GM23248 (cell line): ENCODE measurements at regions not wholly inside any gene's neighbourhood (a gene's known extent, or its start where the extent isn't known, plus 50 kb on each side); places are given as distances from the start of the nearest gene placed in this dataset.
"Not testable (repeated sequence)": the region's sequence is repeated elsewhere in the genome, so short reads cannot be mapped to it uniquely, and the experiment has no call there.

Experiments used
- DNase-seq: peaks from one replicate; pipeline ENCODE4 v3.0.0-alpha.2; 2015
- H2AFZ ChIP-seq: fragments of 200-600 bp; sonication (generic); 2 replicates; pipeline ENCODE4 v1.6.1; 2016; ENCODE audit warnings: antibody characterized with exemption
- H3F3A ChIP-seq: fragments of 200-600 bp; sonication (generic); 2 replicates; pipeline ENCODE4 v1.6.1; 2016; ENCODE audit warnings: mild to moderate bottlenecking, antibody characterized with exemption, mixed run types; ENCODE audit not compliant: insufficient read depth
- H3K27ac ChIP-seq: fragments of 200-600 bp; sonication (generic); 2 replicates; pipeline ENCODE4 v1.5.1; 2016; ENCODE audit warnings: mild to moderate bottlenecking
- H3K27me3 ChIP-seq: fragments of 200-600 bp; sonication (generic); replicated peaks from 2 replicates; pipeline ENCODE4 v1.6.1; 2016; ENCODE audit warnings: mild to moderate bottlenecking; ENCODE audit not compliant: insufficient read depth
- H3K36me3 ChIP-seq: fragments of 200-600 bp; sonication (generic); 2 replicates; pipeline ENCODE4 v1.6.1; 2016; ENCODE audit warnings: low read depth, mild to moderate bottlenecking
- H3K4me1 ChIP-seq: fragments of 200-600 bp; sonication (generic); 2 replicates; pipeline ENCODE4 v1.6.1; 2016; ENCODE audit warnings: mild to moderate bottlenecking; ENCODE audit not compliant: insufficient read depth
- H3K4me2 ChIP-seq: fragments of 200-600 bp; sonication (generic); one replicate; pipeline ENCODE4 v1.6.1; 2016; ENCODE audit warnings: mild to moderate bottlenecking; ENCODE audit not compliant: unreplicated experiment
- H3K4me3 ChIP-seq: fragments of 200-600 bp; sonication (generic); 2 replicates; pipeline ENCODE4 v1.5.1; 2016; ENCODE audit warnings: mild to moderate bottlenecking
- H3K79me2 ChIP-seq: fragments of 200-600 bp; sonication (generic); 2 replicates; pipeline ENCODE4 v1.6.1; 2016; ENCODE audit warnings: mild to moderate bottlenecking; ENCODE audit not compliant: insufficient read depth
- H3K9ac ChIP-seq: fragments of 200-600 bp; sonication (generic); 2 replicates; pipeline ENCODE4 v1.6.1; 2016; ENCODE audit warnings: mild to moderate bottlenecking
- H3K9me2 ChIP-seq: fragments of 200-600 bp; sonication (generic); 2 replicates; pipeline ENCODE4 v1.6.1; 2016; ENCODE audit warnings: mixed run types, mild to moderate bottlenecking, moderate library complexity; ENCODE audit not compliant: insufficient read depth
- H3K9me3 ChIP-seq: fragments of 200-600 bp; sonication (generic); one replicate; pipeline ENCODE4 v1.6.1; 2017; ENCODE audit warnings: low read depth
- H4K20me1 ChIP-seq: fragments of 200-600 bp; sonication (generic); 2 replicates; pipeline ENCODE4 v1.6.0; 2016; ENCODE audit not compliant: insufficient read depth
- EZH2 ChIP-seq: fragments of 200-600 bp; sonication (generic); IDR thresholded peaks from 2 replicates; pipeline ENCODE4 v1.6.1; 2018; ENCODE audit warnings: antibody characterized with exemption, mild to moderate bottlenecking; ENCODE audit not compliant: insufficient read depth, poor library complexity, severe bottlenecking
- EZH2phosphoT487 ChIP-seq: fragments of 200-600 bp; sonication (generic); IDR thresholded peaks from 2 replicates; pipeline ENCODE4 v1.6.1; 2018; ENCODE audit warnings: antibody characterized with exemption, moderate library complexity, mild to moderate bottlenecking, low read depth; ENCODE audit not compliant: insufficient read depth
- WGBS, 2 experiments: methylation state at CpG; one replicate each; pipeline ENCODE4 v1.1.6; 2015 to 2017; ENCODE audit warnings: low lambda C conversion rate in 2 of 2, low coverage in 1 of 2; ENCODE audit errors: missing lambda C conversion rate in 2 of 2; 5-methylcytosine and 5-hydroxymethylcytosine counted together
- in situ Hi-C: fragments of 300-500 bp; cut with MboI; formaldehyde crosslinking; loops from 2 replicates; pipeline ENCODE4 v1.15.0; 2020

GRCh38 chr10:124242791-124243190, 149.4 kb upstream of the CHST15 start:
- no peaks in the 10 kb centered on the region for H3K4me1 ChIP-seq
- H4K20me1 ChIP-seq, result no peaks in the 10 kb centered on the region
- H3K9ac ChIP-seq, result no peak overlapping the region
- H3F3A ChIP-seq, result no peaks in the 10 kb centered on the region
- no peak overlapping the region for H2AFZ ChIP-seq
- in situ Hi-C loops, result no loop called here
- H3K9me2 ChIP-seq, result no peaks in the 10 kb centered on the region
- TF ChIP-seq EZH2phosphoT487 (no peak), EZH2 (no peak)
- no peak overlapping the region for H3K4me3 ChIP-seq
- no peak for DNase-seq
- no peaks in the 10 kb centered on the region for H3K79me2 ChIP-seq
- H3K27me3 ChIP-seq, result no peaks in the 10 kb centered on the region
- H3K36me3 ChIP-seq, result no peaks in the 10 kb centered on the region
- H3K9me3 ChIP-seq, result no peaks in the 10 kb centered on the region
- WGBS, 2 experiments, result 34 to 44% methylated on average over 8 of the region's 8 CpGs
- H3K4me2 ChIP-seq, result no peak overlapping the region
- no peak overlapping the region for H3K27ac ChIP-seq

GRCh38 chr10:124242365-124242764, 149.0 kb upstream of the CHST15 start:
- H3K4me3 ChIP-seq, result no peak overlapping the region
- no peaks in the 10 kb centered on the region for H3K27me3 ChIP-seq
- no peak for DNase-seq
- H3F3A ChIP-seq, result no peaks in the 10 kb centered on the region
- H3K9me3 ChIP-seq, result no peaks in the 10 kb centered on the region
- no peaks in the 10 kb centered on the region for H4K20me1 ChIP-seq
- no peaks in the 10 kb centered on the region for H3K9me2 ChIP-seq
- H2AFZ ChIP-seq, result no peak overlapping the region
- H3K4me1 ChIP-seq, result no peaks in the 10 kb centered on the region
- no peaks in the 10 kb centered on the region for H3K79me2 ChIP-seq
- H3K4me2 ChIP-seq, result no peak overlapping the region
- H3K36me3 ChIP-seq, result no peaks in the 10 kb centered on the region
- H3K9ac ChIP-seq, result no peak overlapping the region
- in situ Hi-C loops, result no loop called here
- H3K27ac ChIP-seq, result no peak overlapping the region
- TF ChIP-seq EZH2 (no peak), EZH2phosphoT487 (no peak)
- WGBS, 2 experiments, result 17 to 26% methylated on average over 7 of the region's 7 CpGs

DNA sequence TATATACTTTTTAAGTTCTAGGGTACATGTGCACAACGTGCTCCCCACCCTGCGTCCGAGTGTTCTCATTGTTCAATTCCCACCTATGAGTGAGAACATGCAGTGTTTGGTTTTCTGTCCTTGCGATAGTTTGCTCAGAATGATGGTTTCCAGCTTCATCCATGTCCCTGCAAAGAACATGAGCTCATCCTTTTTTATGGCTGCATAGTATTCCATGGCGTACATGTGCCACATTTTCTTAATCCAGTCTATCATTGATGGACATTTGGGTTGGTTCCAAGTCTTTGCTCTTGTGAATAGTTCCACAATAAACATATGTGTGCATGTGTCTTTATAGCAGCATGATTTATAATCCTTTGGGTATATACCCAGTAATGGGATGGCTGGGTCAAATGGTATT, 148.1 kb upstream of the CHST15 start:
- H3K9me2 ChIP-seq, H3K27ac ChIP-seq, H3K27me3 ChIP-seq, H3F3A ChIP-seq, H3K79me2 ChIP-seq, H3K9ac ChIP-seq, in situ Hi-C loops, H3K4me3 ChIP-seq, H3K4me1 ChIP-seq, H2AFZ ChIP-seq, H3K9me3 ChIP-seq, H3K4me2 ChIP-seq, H3K36me3 ChIP-seq, DNase-seq, H4K20me1 ChIP-seq: not testable (repeated sequence)
- WGBS, 2 experiments, result 46 to 52% methylated on average over 5 of the region's 5 CpGs

DNA sequence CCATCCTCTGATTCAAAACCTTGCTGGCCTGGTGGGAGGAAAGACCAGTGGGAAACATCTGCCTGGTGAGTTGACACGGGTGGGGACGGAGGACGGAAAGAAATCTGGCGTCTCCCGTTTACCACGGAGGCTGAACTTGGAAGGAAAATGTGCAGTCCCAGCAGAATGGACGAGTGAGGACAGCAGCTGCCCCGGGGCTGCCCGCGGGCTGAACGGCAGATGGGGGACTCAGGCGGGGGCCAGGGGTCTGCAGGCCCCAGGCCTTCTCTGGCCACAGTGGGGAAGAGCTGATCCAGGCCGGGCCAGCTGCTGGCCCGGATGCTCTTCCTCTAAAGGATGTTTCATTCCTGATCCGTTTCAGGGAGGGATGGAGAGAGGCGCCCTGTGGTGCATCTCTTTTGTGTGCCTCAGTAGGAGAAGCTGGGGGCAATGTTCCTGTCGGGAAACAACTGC, 147.5 kb upstream of the CHST15 start:
- Histone ChIP-seq H3F3A (no peaks in the 10 kb centered on the region), H3K9ac (no peak overlapping the region), H3K4me1 (no peaks in the 10 kb centered on the region), H3K36me3 (no peaks in the 10 kb centered on the region), H4K20me1 (no peaks in the 10 kb centered on the region), H3K9me2 (no peaks in the 10 kb centered on the region), H3K4me2 (no peak overlapping the region), H3K27me3 (no peaks in the 10 kb centered on the region), H2AFZ (no peak overlapping the region), H3K79me2 (no peaks in the 10 kb centered on the region), H3K27ac (no peak overlapping the region), H3K9me3 (no peaks in the 10 kb centered on the region), H3K4me3 (no peak overlapping the region)
- DNase-seq, result no peak
- 38 to 48% methylated on average over 16 to 17 of the region's 17 CpGs for WGBS, 2 experiments
- in situ Hi-C loops, result no loop called here
- no peak for TF ChIP-seq EZH2
- no peak for TF ChIP-seq EZH2phosphoT487

- Histone ChIP-seq H3K4me3 (no peak overlapping the region), H3K27me3 (no peaks in the 10 kb centered on the region), H3K9me3 (no peaks in the 10 kb centered on the region), H3K36me3 (no peaks in the 10 kb centered on the region), H3K9me2 (no peaks in the 10 kb centered on the region), H3F3A (no peaks in the 10 kb centered on the region), H3K4me1 (no peaks in the 10 kb centered on the region), H3K79me2 (no peaks in the 10 kb centered on the region), H2AFZ (no peak overlapping the region), H4K20me1 (no peaks in the 10 kb centered on the region), H3K9ac (no peak overlapping the region), H3K27ac (no peak overlapping the region), H3K4me2 (no peak overlapping the region)
- 43 to 46% methylated on average over 12 of the region's 13 CpGs for WGBS, 2 experiments
- TF ChIP-seq EZH2phosphoT487, result no peak
- TF ChIP-seq EZH2, result no peak
- in situ Hi-C loops, result no loop called here
- DNase-seq, result no peak
Measured at GRCh38 chr10:124239696-124240095, 146.3 kb upstream of the CHST15 start.
